RWPE1 (cell line): ENCODE measurements at regions not wholly inside any gene's neighbourhood (a gene's known extent, or its start where the extent isn't known, plus 50 kb on each side); places are given as distances from the start of the nearest gene placed in this dataset.

Experiments used
- CTCF ChIA-PET: fragments of 350-600 bp; sonication (Branson Sonifier 250); formaldehyde crosslinking; extraction: SDS; loops from one replicate; lab custom pipeline; 2021; lab: Yijun Ruan, JAX
- POLR2A ChIA-PET: fragments of 400-600 bp; formaldehyde crosslinking; extraction: SDS; loops from one replicate; lab custom pipeline; 2020; ENCODE audit warnings: antibody characterized with exemption; ENCODE audit not compliant: low non-redundant PET; lab: Yijun Ruan, JAX
- DNase-seq: peaks from one replicate; pipeline ENCODE4 v3.0.0; 2012; ENCODE audit warnings: low spot score
- H3K27ac ChIP-seq: fragments of 450-650 bp; 2 replicates; pipeline ENCODE4 v1.5.1; 2017
- TF ChIP-seq, protein P1 (sequence below): fragments of 450-650 bp; conservative IDR thresholded peaks from 2 replicates; pipeline ENCODE4 v1.5.1; 2017; ENCODE audit warnings: low read depth, mild to moderate bottlenecking

DNA sequence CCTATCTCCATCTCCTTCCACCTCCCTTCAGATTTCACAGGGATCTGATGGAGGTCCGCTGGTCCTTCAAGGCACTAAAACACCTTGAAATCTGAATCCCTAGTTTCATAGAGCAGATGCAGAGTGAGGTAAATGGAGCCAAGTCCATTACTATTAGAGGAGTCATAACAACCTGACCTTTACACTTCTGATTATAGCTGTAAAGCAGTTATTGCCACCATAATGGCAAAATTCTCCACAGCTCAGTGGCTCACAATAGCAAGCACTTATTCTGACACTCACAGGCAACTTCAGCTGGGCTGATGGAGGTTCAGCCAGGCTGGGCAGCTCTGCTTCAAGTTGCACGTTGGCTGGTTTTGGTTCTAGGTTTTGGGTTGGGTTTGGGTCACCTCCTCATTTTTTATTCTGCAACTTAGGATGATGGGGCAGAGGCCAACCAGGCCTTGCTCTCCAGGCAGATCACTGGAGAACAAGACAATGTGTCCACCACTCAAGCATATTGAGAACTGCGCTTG, 51.4 kb upstream of the LRAT start:
- CTCF ChIA-PET = no interaction called here
- TF ChIP-seq, protein P1, sequence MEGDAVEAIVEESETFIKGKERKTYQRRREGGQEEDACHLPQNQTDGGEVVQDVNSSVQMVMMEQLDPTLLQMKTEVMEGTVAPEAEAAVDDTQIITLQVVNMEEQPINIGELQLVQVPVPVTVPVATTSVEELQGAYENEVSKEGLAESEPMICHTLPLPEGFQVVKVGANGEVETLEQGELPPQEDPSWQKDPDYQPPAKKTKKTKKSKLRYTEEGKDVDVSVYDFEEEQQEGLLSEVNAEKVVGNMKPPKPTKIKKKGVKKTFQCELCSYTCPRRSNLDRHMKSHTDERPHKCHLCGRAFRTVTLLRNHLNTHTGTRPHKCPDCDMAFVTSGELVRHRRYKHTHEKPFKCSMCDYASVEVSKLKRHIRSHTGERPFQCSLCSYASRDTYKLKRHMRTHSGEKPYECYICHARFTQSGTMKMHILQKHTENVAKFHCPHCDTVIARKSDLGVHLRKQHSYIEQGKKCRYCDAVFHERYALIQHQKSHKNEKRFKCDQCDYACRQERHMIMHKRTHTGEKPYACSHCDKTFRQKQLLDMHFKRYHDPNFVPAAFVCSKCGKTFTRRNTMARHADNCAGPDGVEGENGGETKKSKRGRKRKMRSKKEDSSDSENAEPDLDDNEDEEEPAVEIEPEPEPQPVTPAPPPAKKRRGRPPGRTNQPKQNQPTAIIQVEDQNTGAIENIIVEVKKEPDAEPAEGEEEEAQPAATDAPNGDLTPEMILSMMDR = no peak
- no peak for DNase-seq
- POLR2A ChIA-PET = no interaction called here
- H3K27ac ChIP-seq = no peak overlapping the region
